Neutrophil (primary cell): ENCODE measurements at regions not wholly inside any gene's neighbourhood (a gene's known extent, or its start where the extent isn't known, plus 50 kb on each side); places are given as distances from the start of the nearest gene placed in this dataset.

ENCODE experiments used
- H3K27ac ChIP-seq: fragments of 200-600 bp; sonication (generic); 2 replicates; pipeline ENCODE4 v1.5.1; 2016; ENCODE audit warnings: mild to moderate bottlenecking, moderate library complexity
- H3K27me3 ChIP-seq: fragments of 200-600 bp; sonication (generic); 2 replicates; pipeline ENCODE4 v1.6.0; 2016; ENCODE audit warnings: mild to moderate bottlenecking
- H3K36me3 ChIP-seq: fragments of 200-600 bp; sonication (generic); 2 replicates; pipeline ENCODE4 v1.5.1; 2017
- H3K4me1 ChIP-seq, 2 experiments: fragments of 200-600 bp in 1 of 2; sonication (generic) in 1 of 2; 1 replicate in 1 of 2; 2 replicates in 1 of 2; pipeline versions ENCODE4 v1.5.1 to v1.6.1; 2013 to 2016; ENCODE audit warnings: low read depth in 1 of 2, low read length in 1 of 2, mild to moderate bottlenecking in 1 of 2, moderate library complexity in 1 of 2; ENCODE audit not compliant: control insufficient read depth in 1 of 2, insufficient read depth in 1 of 2
- H3K4me3 ChIP-seq, 2 experiments: fragments of 200-600 bp in 1 of 2; sonication (generic) in 1 of 2; 1 replicate in 1 of 2; 2 replicates in 1 of 2; pipeline ENCODE4 v1.5.1; 2013 to 2016; ENCODE audit warnings: low read depth in 1 of 2, low read length in 1 of 2, mild to moderate bottlenecking in 1 of 2, moderate library complexity in 1 of 2
- H3K9me3 ChIP-seq: fragments of 200-600 bp; sonication (generic); 2 replicates; pipeline ENCODE4 v1.5.1; 2016
- TF ChIP-seq, protein P1 (sequence below): fragments of 200-600 bp; sonication (generic); IDR thresholded peaks from 2 replicates; pipeline ENCODE4 v1.5.1; 2016; ENCODE audit warnings: antibody characterized with exemption

- Histone ChIP-seq H3K27me3 (peaks cover 12% of the 10 kb centered on the region), H3K4me1 (no peaks in the 10 kb centered on the region), H3K4me3 (no peak overlapping the region), H3K36me3 (no peaks in the 10 kb centered on the region), H3K27ac (no peak overlapping the region), H3K9me3 (no peaks in the 10 kb centered on the region)
- TF ChIP-seq, protein P1, sequence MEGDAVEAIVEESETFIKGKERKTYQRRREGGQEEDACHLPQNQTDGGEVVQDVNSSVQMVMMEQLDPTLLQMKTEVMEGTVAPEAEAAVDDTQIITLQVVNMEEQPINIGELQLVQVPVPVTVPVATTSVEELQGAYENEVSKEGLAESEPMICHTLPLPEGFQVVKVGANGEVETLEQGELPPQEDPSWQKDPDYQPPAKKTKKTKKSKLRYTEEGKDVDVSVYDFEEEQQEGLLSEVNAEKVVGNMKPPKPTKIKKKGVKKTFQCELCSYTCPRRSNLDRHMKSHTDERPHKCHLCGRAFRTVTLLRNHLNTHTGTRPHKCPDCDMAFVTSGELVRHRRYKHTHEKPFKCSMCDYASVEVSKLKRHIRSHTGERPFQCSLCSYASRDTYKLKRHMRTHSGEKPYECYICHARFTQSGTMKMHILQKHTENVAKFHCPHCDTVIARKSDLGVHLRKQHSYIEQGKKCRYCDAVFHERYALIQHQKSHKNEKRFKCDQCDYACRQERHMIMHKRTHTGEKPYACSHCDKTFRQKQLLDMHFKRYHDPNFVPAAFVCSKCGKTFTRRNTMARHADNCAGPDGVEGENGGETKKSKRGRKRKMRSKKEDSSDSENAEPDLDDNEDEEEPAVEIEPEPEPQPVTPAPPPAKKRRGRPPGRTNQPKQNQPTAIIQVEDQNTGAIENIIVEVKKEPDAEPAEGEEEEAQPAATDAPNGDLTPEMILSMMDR: no peak
Observed at GRCh38 chr2:126788113-126788512, 110.6 kb upstream of the TEX51 start.

DNA sequence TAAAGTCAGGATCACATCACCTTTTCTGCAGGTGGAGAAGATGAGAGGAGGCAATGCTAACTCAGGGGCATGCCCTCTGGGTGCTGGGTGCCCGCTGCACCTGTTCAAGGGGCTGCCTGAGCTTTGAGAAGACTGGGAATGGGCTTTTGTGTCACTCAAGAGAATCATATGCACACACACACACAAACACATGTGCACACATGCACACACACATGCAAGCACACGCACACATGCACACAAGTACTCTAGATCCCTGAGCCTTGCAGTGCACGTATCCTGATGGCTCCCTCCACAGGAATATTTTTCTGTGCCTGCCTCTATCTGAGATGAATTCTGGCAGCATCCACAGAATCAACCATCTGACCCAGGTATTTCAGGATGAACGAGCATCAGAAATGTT, 110.0 kb upstream of the TEX51 start:
- no peaks in the 10 kb centered on the region for H3K9me3 ChIP-seq
- H3K27me3 ChIP-seq: peaks cover 14% of the 10 kb centered on the region
- TF ChIP-seq, protein P1: no peak
- no peak overlapping the region for H3K4me3 ChIP-seq
- H3K4me1 ChIP-seq: no peaks in the 10 kb centered on the region
- no peak overlapping the region for H3K27ac ChIP-seq
- H3K36me3 ChIP-seq: no peaks in the 10 kb centered on the region

DNA sequence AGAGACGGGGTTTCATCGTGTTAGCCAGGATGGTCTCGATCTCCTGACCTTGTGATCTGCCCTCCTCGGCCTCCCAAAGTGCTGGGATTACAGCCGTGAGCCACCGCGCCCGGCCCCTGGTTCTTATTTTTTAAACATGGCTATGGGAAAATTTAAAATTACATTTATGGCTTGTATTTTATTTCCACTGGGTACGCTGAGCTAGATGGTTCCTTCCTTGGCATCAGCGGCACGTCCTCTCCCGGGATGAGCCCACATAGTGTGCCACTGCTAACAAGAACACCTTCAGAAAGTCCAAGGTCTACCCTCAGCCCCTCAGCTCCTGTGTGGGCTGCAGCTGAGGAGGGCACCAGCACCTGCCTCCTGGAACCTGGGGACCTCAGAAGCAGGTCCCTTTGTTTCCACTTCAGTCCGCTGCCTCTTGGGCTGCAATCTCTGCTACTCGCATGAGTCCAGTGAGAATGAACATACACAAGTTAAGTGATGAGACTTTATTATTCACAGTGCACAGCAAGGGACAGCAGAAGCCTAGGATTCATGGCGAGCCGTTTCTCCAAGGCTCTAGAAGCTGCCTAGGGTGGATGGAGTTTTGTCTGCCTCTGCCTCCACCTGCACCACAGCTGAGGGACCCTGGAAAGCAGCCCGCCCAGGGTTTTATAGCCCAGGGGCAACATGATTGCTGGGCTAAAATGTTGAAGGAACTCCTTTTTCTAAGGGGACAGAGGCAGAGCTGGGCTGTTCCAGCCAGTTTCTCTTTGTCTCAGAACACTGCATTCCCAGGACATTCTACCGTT, 107.5 kb upstream of the TEX51 start:
- TF ChIP-seq, protein P1: no peak
- H3K4me3 ChIP-seq: no peak overlapping the region
- no peaks in the 10 kb centered on the region for H3K9me3 ChIP-seq

GRCh38 chr2:126792186-126792585, 106.5 kb upstream of the TEX51 start:
- H3K4me3 ChIP-seq: no peak overlapping the region
- H3K9me3 ChIP-seq: no peaks in the 10 kb centered on the region
- no peak overlapping the region for H3K27ac ChIP-seq
- no peaks in the 10 kb centered on the region for H3K36me3 ChIP-seq
- peaks cover 26% of the 10 kb centered on the region for H3K27me3 ChIP-seq
- no peaks in the 10 kb centered on the region for H3K4me1 ChIP-seq
- TF ChIP-seq, protein P1: no peak

More for the DNA sequence above, 107.5 kb upstream of the TEX51 start:
- no peaks in the 10 kb centered on the region for H3K4me1 ChIP-seq
- peaks cover 26% of the 10 kb centered on the region for H3K27me3 ChIP-seq
- no peaks in the 10 kb centered on the region for H3K36me3 ChIP-seq
- H3K27ac ChIP-seq: no peak overlapping the region

DNA sequence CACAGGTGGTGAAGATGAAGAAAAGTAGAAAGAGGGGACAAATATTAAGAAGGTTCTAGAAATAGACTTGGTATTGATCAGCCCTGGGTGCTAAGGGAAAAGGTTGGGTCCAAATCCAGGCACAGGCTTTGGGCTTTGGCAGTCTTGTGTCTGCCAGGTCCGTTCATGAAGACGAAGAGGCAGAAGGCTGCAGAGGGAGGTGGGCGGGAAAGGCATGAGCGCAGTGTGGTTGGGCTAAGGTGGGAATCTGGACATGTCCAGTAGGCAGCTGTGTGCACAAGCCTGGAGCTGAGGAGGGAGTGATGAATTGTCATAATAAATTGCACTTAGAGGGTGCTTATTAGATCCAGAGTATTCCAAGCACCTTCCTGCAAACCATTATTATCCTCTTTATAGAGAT, 105.7 kb upstream of the TEX51 start:
- TF ChIP-seq, protein P1: no peak
- no peaks in the 10 kb centered on the region for H3K36me3 ChIP-seq
- H3K4me3 ChIP-seq: no peak overlapping the region
- peaks cover 26% of the 10 kb centered on the region for H3K27me3 ChIP-seq
- no peaks in the 10 kb centered on the region for H3K9me3 ChIP-seq
- no peaks in the 10 kb centered on the region for H3K4me1 ChIP-seq
- H3K27ac ChIP-seq: no peak overlapping the region
